Lower lobe of right lung (tissue), 2 donors: ENCODE measurements at regions not wholly inside any gene's neighbourhood (a gene's known extent, or its start where the extent isn't known, plus 50 kb on each side); places are given as distances from the start of the nearest gene placed in this dataset.

Experiments
- ATAC-seq, 2 donors: fragments of 200-7000 bp; cut with Tn5 transposase; one replicate each; pipeline ENCODE4 v1.9.1; 2020 to 2022; ENCODE audit warnings: mild to moderate bottlenecking in 2 of 2, moderate library complexity in 2 of 2
- DNase-seq: peaks from one replicate; pipeline ENCODE4 v3.0.0-alpha.2; 2020
- H3K27ac ChIP-seq: fragments of 200-600 bp; one replicate; pipeline ENCODE4 v1.8.0; 2022
- H3K27me3 ChIP-seq: fragments of 200-600 bp; one replicate; pipeline ENCODE4 v1.8.0; 2022; ENCODE audit warnings: low read depth
- H3K36me3 ChIP-seq: fragments of 200-600 bp; one replicate; pipeline ENCODE4 v1.8.0; 2022; ENCODE audit warnings: mild to moderate bottlenecking
- H3K4me1 ChIP-seq: fragments of 200-600 bp; one replicate; pipeline ENCODE4 v1.8.0; 2022
- H3K4me3 ChIP-seq: fragments of 200-600 bp; one replicate; pipeline ENCODE4 v1.8.0; 2022; ENCODE audit warnings: mild to moderate bottlenecking
- H3K9me3 ChIP-seq: fragments of 200-600 bp; one replicate; pipeline ENCODE4 v1.8.0; 2022
- intact Hi-C: fragments of 100-400 bp; cut with DNase I; formaldehyde crosslinking; loops from one replicate; pipeline ENCODE4 v1.11.0; 2022
- TF ChIP-seq, protein P1 (sequence below): fragments of 200-600 bp; IDR thresholded peaks from one replicate; pipeline ENCODE4 v1.8.0; 2022; ENCODE audit warnings: antibody characterized with exemption, mild to moderate bottlenecking
- donor health status: DM: no; HTN: yes; CAD: no; lungs with severe emphysema.

DNA sequence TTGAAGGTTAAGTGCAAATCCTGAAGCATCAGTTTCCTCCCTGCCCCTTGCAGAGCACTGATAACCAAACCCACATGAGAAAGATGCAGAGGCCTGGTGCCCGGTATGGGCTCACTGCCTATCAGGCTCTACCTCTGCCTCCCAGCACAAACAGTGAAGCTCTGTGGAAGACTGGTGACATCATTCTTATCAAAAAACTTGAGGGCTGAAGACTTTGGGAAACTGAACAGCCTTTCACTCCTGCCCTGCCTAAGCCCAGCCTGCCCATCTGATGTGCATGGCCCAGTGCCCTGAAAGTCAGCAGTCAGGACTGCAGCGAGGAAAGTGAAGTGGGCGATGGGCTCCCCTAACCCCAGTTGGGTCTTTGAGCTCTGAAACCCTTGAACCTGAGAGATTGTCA lies 174.8 kb upstream of the ARL4C start:
- Histone ChIP-seq H3K9me3 (no peaks in the 10 kb centered on the region), H3K4me3 (no peak overlapping the region), H3K4me1 (no peaks in the 10 kb centered on the region), H3K27ac (no peak overlapping the region), H3K27me3 (no peaks in the 10 kb centered on the region), H3K36me3 (no peaks in the 10 kb centered on the region)
- intact Hi-C loops: no loop called here
- DNase-seq: no peak
- no peak for ATAC-seq
- TF ChIP-seq, protein P1, sequence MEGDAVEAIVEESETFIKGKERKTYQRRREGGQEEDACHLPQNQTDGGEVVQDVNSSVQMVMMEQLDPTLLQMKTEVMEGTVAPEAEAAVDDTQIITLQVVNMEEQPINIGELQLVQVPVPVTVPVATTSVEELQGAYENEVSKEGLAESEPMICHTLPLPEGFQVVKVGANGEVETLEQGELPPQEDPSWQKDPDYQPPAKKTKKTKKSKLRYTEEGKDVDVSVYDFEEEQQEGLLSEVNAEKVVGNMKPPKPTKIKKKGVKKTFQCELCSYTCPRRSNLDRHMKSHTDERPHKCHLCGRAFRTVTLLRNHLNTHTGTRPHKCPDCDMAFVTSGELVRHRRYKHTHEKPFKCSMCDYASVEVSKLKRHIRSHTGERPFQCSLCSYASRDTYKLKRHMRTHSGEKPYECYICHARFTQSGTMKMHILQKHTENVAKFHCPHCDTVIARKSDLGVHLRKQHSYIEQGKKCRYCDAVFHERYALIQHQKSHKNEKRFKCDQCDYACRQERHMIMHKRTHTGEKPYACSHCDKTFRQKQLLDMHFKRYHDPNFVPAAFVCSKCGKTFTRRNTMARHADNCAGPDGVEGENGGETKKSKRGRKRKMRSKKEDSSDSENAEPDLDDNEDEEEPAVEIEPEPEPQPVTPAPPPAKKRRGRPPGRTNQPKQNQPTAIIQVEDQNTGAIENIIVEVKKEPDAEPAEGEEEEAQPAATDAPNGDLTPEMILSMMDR: no peak

DNA sequence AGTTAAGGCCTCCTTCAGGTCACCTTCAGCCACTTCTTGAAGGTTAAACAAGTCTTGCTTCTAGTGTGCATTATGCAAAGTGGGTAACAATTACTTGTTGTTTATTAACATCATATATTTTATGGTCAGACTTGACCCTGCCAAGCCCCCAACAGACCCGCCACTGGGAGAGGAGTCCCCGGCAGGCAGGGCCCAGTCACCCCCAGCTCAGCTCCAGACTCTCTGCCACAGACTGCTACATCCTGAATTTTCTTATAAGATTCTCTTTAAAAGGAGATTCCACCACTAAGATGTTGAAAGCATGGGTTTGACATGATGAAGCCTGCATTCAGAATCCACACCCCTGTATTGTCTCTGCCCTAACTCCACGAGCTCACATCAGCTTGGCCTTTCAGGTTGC lies 174.3 kb upstream of the ARL4C start:
- TF ChIP-seq, protein P1: no peak
- no peaks in the 10 kb centered on the region for H3K9me3 ChIP-seq
- ATAC-seq: no peak
- H3K4me3 ChIP-seq: no peak overlapping the region
- H3K36me3 ChIP-seq: no peaks in the 10 kb centered on the region
- intact Hi-C loops: no loop called here
- no peaks in the 10 kb centered on the region for H3K4me1 ChIP-seq
- no peak overlapping the region for H3K27ac ChIP-seq
- H3K27me3 ChIP-seq: no peaks in the 10 kb centered on the region
- no peak for DNase-seq

DNA sequence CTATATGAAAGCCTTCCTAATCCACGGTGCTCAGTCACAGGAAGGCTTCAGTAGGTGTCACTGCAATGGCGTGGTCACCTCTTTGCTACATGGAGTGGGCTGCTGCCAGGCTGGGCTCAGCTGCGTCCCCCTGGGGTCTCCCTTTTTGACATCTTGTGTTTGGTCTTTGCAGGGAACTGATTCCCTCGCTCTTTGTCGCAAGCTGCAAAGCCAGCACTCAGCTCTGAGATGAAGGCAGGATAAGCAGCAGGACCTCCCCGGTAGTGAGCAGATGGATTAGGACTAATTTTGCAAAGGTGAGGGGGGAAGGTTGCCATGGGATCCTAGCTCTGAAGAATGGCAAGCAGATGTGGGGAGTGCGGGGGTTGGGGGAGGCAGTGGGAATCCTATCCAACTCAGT lies 173.9 kb upstream of the ARL4C start:
- no peaks in the 10 kb centered on the region for H3K4me1 ChIP-seq
- no peaks in the 10 kb centered on the region for H3K27me3 ChIP-seq
- no peaks in the 10 kb centered on the region for H3K36me3 ChIP-seq
- no peak overlapping the region for H3K27ac ChIP-seq
- no peak for DNase-seq
- ATAC-seq: no peak
- no peaks in the 10 kb centered on the region for H3K9me3 ChIP-seq
- TF ChIP-seq, protein P1: no peak
- intact Hi-C loops: no loop called here
- H3K4me3 ChIP-seq: no peak overlapping the region

DNA sequence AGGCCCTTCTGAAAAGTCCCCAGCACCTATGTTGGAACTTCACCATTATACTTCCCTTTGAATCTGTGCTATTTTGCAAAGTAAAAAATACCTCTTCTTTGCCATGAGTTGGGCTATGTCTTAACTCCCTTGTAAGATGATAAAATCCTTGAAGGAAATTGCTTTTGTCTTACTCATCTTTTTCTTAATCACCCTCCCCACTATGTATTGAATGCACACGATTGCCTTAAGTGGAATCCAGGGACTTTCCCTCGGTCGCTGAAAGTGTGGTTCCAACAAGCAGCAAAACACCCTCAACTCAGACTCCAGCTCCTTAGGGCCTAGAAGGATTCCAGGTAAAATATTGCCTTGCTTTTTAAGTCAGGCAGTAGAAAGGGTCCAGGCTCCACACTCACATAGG lies 173.2 kb upstream of the ARL4C start:
- H3K36me3 ChIP-seq: no peaks in the 10 kb centered on the region
- DNase-seq (no peak), ATAC-seq (no peak)
- intact Hi-C loops: no loop called here
- H3K27ac ChIP-seq: no peak overlapping the region
- TF ChIP-seq, protein P1: no peak
- no peaks in the 10 kb centered on the region for H3K9me3 ChIP-seq
- no peak overlapping the region for H3K4me3 ChIP-seq
- H3K27me3 ChIP-seq: no peaks in the 10 kb centered on the region
- no peaks in the 10 kb centered on the region for H3K4me1 ChIP-seq

DNA sequence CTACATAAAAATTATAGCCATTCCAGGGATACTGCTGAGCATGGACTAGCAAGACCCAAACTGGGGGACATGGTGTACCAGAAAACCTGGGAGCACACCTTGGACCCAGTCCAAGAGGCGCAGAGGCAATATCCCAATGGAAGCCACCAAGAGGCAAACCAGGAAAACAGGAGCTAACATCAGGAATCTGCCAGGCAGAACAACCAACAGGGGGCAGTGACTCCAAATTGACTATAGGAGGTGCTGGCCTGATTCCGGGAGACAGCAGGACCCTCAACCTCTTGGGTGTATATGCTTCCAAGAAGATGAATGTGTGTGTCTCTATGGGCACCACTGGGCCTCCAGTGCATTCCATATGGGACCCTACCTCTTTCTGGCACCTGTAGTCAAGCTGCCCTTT lies 172.7 kb upstream of the ARL4C start:
- DNase-seq: no peak
- intact Hi-C loops: no loop called here
- Histone ChIP-seq H3K4me1 (no peaks in the 10 kb centered on the region), H3K27me3 (no peaks in the 10 kb centered on the region), H3K4me3 (no peak overlapping the region), H3K27ac (no peak overlapping the region), H3K36me3 (no peaks in the 10 kb centered on the region), H3K9me3 (no peaks in the 10 kb centered on the region)
- no peak for ATAC-seq
- TF ChIP-seq, protein P1: no peak

DNA sequence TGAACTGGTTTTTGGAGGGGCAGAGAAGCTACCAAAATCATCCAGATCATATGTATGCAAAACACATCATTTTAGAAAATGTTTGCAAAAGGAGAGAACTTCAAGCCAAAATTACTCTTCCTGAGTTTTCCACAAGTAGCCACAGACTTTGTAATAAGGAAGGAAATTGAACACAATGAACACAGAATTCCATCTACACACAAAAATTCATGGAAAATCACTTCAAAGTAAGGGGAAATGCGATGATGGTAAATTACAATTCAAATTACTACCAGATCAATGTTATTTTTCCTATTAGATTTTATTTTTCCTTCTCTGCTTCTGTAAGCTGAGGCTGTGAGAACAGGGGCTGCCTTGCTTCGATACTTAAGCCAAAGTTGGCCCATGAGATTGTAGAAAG lies 172.1 kb upstream of the ARL4C start:
- ATAC-seq: no peak
- no peaks in the 10 kb centered on the region for H3K9me3 ChIP-seq
- H3K27ac ChIP-seq: no peak overlapping the region
- no peaks in the 10 kb centered on the region for H3K27me3 ChIP-seq
- DNase-seq: no peak
- intact Hi-C loops: no loop called here
- TF ChIP-seq, protein P1: no peak
- no peaks in the 10 kb centered on the region for H3K4me1 ChIP-seq
- H3K36me3 ChIP-seq: no peaks in the 10 kb centered on the region
- H3K4me3 ChIP-seq: no peak overlapping the region
